RCC 7860 (cell line): ENCODE measurements at regions not wholly inside any gene's neighbourhood (a gene's known extent, or its start where the extent isn't known, plus 50 kb on each side); places are given as distances from the start of the nearest gene placed in this dataset.

Experiments used
- DNase-seq: peaks from one replicate; pipeline ENCODE4 v3.0.0-alpha.2; 2015; ENCODE audit warnings: low spot score
- FAIRE-seq: peaks from 2 replicates; lab custom pipeline; 2012; peaks lifted over from hg19 to GRCh38; lab: Jason Lieb, UNC

DNA sequence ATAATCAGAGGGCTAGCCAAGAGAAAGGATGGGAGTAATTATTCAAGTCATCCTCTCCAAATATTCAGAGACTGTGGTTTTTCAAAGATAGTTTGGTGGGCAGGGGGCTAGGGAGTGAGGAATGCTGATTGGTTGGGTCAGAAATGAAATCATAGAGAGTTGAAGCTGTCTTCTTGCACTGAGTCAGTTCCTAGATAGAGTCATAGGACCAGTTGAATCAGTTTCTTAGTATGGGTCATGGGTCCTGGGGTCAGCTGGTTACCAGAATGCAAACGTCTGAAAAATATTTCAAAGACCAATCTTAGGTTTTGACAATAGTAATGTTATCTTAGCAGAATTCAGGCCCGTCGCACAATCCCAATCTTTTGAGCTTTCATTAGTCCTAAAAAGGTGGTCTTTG lies 171.4 kb upstream of the SPATS2L start:
- FAIRE-seq (no peak), DNase-seq (no peak)

DNA sequence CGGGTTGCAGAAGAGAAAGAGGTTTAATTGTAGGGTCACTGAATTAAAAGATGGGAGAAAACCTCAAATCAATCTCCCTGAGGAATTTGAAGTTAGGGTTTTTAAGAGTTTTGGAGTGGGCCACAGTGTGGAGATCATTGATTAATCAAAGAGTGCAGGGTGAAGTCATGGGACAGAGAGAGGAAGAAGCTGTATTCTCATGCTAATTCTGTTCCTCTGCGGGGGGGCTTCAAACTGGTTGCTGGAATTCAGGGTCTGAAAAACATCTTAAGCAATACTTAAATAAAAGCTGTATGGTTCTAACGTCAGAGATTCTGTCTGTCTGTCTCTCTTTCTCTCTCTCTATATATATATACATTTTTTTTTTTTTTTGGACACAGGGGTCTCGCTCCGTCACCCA lies 169.8 kb upstream of the SPATS2L start:
- no peak for DNase-seq
- FAIRE-seq: no peak

DNA sequence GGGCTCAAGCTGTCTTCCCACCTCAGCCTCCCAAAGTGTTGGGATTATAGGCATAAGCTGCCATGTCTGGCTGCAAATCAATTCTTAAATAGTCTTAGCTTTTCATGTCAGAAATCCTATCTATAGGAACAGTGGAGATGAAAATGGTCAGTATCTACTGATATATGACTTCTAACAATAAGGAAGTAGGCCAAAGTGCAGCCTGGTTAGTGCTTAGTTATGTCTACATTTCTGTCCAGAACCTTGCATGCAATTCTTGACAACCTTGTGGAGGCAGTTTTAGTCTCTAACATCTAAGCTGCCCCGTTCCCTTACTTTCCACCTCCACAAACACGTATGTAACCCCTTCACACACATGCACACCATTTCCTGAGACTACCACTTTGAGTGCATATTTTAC lies 169.2 kb upstream of the SPATS2L start:
- FAIRE-seq: no peak

DNA sequence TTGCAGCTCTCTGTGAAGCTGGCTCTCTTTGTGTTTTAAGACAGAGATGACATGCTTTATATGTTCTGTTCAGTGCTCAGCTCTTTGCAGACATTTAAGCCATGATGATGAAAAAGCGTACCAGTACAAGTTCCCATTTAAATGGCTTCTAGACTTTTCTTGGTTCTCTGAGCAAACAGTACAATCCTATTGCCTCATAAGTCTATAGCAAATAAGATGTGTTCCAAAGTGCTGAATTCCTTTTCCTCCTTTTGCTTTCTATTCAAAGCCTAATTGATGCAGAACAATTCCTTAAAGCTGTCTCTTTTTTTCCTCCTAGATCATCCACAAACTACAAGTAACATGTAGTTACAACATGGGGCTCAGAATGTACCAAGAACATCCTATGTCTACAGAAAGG lies 168.8 kb upstream of the SPATS2L start:
- no peak for FAIRE-seq
- no peak for DNase-seq

More for the DNA sequence above, 169.2 kb upstream of the SPATS2L start:
- no peak for DNase-seq

DNA sequence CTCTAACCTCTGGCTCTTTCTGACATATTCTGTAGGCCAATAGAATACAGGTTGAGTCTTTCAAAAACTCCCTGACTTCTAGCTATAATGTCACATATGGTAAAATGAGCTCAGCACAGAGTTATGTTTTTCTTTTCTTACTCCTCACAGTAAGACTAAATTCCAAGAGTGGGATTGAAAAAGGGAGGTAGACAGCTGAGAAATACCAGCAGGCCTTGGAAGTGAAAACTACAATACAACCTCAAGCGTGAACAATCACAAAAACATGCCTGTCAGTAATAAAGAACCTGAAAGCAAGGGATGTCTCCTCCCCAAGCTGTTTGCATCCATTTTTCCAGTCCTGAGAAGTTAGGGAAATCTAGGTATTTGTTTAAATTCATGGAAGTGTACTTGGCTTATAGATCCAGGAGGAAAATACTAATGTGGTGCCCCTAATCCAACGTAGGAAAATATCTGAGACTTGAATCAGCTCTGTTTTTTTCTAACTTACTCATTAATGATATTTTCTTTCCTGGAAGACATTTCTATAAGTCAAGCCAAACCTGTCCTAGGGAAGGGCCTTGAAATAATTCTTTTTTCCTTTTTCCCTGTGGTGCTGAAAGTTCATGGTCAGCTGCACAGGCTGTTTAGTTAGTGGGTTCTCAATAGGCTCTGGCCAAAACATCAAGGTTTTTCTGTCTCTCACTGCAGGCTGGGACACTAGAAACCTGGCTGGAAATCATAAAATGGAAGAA lies 167.9 kb upstream of the SPATS2L start:
- FAIRE-seq: no peak
- no peak for DNase-seq

DNA sequence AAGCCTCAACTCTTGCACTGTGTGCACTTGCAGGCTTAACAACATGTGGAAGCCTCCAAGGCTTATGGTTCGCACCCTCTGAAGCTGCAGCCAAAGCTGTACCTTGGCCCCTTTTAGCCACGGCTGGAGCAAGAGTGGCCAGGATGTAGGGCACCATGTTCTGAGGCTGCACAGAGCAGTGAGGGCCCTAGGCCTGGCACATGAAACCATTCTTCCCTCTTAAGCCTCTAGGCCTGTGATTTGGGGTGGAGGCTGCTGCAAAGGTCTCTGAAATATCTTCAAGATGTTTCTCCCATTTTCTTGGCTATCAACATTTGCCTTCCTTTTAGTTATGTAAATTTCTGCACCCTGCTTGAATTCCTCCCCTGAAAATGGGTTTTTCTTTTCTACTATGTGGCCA lies 161.9 kb upstream of the SPATS2L start:
- FAIRE-seq (no peak), DNase-seq (no peak)

DNA sequence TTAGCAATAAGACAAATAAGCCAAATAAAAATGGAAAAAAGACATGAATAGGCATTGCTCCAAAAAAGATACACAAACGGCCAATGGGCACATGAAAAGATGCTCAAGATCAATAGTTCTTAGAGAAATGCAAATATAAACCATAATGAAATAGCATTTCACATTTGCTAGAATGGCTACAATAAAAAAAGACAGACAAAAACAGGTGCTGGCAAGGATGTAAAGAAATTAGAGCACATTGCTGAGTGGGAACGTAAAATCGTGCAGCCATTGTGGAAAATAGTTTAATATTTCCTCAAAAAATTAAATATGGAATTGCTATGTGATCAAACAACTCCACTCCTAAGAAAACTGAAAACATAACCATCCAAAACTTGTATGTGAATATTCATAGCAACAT lies 160.0 kb upstream of the SPATS2L start:
- FAIRE-seq (no peak), DNase-seq (no peak)

DNA sequence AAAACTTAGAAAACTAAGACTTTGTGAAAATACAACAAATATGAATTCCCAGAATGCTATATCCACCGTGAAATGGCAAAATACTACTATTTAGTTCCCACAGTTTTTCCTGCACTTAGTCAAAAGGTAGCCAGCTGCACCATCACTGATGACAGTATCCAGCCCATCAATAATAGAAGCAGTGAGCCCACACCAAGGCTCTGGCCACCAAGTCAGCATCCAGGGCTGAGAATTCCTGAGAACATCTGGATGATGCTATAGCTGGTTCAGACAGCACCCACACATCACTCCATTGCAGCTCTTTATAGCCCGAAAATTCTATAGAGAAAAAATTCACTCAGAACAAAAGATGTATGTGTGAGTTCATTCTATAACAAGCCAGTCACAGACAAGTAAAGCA lies 159.1 kb upstream of the SPATS2L start:
- no peak for FAIRE-seq
- DNase-seq: no peak

DNA sequence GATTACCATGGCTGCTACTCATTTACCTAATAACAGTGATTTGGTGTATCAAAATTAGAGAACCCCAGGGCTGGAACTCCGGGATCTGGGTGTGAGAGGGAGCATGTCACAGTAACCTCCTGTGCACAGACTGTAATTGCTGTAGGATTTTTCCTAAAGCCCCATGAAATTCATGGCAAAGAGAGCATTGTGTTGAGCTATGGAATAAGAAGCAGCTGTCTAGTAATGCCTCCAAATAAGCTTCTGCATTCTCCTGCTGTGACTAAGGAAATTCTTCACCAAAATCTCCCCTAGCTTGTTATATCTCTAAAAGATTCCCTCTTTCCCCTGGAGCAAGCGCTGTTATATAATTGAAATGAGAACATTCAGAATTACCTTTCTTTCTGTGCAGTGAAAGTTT lies 158.1 kb upstream of the SPATS2L start:
- DNase-seq (no peak), FAIRE-seq (no peak)

DNA sequence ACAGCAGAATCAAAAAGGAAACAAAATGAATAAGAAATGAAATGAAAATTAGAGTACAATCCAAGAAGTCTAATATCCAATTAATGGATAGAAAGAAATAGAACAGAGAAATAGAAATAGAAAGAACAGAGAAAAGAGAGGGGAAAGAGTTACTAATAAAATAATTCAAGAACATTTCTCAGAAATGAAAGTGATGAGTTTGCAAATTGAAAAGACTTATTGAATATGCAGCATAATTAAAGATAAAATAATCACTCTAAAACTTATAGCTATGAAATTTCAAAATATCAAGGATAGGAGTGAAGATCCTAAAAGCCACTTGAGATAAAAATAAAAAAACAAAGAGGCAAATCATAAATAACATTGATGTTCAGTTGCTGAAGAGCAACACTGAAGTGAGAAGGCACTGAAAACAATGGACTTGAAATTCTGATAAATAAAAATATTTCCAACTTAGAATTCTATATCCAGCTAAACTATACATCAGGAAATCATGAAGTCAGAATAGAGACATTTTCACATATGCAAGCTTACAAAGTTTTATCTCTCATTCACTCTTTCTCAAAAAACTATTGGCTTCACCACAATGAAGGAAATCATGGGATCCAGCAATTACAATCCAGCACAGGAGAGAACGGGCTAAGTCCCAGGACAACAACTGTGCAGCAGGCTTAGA lies 155.9 kb upstream of the SPATS2L start:
- no peak for FAIRE-seq
- DNase-seq: no peak

DNA sequence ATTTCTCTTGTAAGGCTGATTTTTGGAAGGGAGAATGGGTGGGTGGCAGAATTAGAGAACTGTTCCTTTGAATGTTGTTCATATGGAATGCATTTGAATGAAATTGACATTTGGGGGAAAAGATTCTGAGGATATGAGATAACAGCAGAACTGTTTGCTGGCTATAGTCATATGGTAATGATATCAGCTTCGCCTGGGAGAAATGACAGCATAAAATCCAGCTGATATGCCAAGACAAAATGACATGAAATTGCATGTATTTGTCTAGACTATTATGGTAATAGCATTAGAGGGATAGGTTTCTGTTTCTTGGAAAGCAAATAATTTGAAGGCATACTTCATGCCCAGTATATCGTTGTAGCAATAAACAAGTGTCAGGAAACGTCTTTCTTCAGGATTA lies 150.8 kb upstream of the SPATS2L start:
- FAIRE-seq (no peak), DNase-seq (no peak)

DNA sequence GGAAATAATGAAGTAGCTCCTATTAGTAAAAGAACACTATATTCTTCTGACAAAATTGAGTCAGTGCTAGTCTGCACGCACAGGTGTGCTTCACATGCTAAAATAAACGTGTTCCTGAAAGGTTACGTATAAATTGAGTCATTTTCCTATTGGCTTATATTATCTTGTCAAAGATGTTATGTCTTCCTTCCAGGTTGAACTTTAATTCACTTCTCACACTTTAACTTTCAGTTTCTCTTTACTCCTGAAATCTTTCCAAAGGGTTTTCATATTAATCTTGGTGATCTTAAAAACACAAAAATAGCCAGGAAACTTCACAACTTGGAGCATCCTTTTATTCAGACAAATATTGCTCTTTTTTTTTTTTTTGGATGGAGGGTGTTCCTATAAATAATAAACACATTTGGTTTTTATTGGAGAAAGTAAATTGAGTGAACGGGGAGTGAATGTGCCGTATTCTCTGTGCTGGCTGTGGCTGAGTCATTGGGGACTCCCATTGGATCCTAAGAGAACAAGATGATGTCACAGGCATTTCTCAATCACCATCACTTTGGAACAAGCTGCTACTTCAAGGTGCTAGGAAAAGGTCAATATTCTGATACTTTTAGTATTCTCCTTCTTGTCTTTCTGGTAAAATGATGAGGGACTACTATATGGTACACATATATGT lies 150.2 kb upstream of the SPATS2L start:
- DNase-seq (peak; percentile 51), FAIRE-seq (peak; percentile 77)

DNA sequence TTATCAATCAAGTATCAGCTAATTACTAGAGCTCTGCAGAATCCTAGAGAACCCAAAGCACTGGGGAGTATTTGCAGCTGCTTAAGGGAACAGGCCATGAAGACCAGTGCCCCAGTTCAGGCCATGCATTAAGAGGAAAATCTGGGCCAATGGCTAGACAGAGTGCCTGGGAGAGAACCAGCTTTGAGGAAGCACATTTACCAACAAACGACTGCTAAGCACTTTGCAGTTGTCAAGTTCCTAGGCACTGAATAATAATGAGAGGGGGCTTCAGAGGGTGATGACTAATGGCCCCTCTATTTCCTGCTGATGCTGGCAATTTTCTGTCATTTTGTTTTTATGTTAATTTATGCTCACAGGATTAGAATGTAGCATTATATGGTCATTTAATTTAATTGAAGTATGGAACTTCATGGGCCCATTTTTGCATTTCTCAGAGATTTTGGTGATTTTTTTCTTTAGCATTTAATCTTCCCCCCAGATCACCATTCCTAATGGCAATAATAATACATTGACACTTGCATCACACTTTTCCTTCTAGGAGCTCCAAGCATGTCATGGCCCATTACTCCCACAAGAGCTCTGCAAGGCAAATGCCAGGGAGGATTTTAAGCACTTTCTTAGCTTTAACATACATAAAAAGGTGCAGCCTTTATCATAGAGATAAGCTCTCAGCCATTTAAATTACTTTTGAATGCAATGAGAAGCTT lies 147.7 kb upstream of the SPATS2L start:
- FAIRE-seq (no peak), DNase-seq (no peak)

DNA sequence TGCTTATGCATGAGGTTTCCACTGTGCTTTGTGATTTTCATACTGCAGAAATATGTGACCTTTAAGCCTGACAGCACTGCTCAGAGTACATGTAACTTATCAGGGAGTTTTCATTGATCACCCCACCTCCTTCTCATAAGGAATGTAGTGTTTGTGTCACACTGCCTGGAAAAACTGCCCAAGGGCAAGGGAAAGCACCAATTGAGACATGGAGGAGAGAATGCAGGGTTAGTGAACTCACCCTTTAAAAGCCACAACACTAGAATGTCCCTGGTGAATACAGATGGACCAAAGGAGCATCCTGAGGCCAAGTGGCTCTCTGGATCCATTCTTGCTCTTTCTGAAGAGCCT lies 147.2 kb upstream of the SPATS2L start:
- no peak for FAIRE-seq
- DNase-seq: no peak

DNA sequence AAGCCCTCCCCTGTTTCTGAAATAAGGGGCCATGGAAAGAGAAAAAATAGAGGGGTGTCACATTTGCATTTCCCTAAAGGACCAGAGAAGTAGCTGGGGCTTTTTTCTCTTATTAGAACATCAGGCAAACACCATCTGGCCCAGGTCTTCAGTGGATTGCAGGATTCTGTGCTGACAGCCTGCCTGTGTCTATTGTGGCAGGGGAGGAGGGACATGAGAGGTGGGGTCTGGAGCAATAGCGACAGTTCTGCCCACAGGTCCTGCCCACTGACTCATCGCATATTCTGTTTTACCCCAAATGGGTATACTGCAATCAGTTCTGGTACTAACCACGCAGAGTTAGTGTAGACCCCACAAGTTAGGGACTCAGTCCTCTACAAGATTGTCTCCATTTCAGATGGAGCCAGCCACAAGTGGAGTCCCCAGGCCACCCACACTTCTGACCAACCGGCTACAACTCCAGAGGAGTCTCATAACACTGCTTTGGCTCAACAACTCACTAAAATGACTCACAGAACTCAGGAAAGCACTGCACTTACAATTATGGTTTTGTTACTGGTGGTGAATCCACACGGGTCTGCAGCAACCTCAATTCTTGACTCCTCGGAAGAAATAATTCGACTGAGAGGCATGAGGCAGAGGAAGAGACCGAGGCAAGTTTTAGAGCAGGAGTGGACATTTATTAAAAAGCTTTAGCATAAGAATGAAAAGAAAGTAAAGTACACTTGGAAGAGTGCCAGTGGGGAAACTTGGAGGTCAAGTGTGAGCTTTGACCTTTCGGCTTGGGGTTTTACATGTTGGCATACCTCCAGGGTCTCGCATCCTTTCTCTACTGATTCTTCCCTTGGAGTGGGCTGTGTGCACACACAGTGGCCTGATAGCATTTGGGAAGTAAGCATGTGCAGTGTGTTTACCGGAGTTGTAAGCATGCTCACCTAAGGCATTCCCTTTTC lies 146.4 kb upstream of the SPATS2L start:
- peak; percentile 10 for DNase-seq

DNA sequence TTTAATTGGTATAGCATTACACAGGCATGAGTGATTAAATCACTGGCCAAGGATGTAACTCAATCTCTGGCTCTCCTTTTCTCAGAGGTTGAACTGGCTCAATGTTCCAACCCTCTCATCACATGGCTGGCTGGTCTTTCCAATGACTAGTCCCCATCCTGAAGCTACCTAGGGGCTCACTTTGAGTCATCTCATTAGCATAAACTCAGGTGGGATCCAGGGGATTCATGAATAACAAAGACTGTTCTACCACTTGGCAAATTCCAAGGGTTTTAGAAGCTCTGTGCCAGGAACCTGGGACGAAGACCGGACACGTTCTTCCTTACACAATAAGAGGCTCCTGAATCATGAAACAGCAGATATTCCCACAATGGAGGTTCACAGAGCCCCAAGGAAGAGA lies 145.0 kb upstream of the SPATS2L start:
- DNase-seq: no peak
- FAIRE-seq: no peak

More for the DNA sequence above, 146.4 kb upstream of the SPATS2L start:
- FAIRE-seq: no peak

DNA sequence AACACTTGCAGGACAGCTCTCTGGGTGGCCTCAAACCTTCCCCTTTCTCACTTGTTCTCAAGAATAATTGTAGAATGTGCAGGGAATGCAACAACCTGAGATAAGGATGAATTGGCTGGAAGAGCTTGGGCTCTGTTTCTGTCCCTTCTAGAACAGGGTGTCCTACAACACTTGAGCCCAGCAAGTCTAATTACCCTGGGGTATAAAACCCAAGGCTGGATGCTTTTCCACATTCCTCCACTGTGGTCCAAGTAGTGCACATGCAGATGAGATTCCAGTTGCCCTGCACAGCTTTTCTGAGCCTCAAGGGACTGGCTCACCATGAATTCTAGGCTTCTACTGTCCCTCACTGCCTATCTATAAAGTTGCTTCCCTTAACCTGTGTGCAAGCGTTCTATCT lies 140.8 kb upstream of the SPATS2L start:
- no peak for FAIRE-seq
- no peak for DNase-seq

DNA sequence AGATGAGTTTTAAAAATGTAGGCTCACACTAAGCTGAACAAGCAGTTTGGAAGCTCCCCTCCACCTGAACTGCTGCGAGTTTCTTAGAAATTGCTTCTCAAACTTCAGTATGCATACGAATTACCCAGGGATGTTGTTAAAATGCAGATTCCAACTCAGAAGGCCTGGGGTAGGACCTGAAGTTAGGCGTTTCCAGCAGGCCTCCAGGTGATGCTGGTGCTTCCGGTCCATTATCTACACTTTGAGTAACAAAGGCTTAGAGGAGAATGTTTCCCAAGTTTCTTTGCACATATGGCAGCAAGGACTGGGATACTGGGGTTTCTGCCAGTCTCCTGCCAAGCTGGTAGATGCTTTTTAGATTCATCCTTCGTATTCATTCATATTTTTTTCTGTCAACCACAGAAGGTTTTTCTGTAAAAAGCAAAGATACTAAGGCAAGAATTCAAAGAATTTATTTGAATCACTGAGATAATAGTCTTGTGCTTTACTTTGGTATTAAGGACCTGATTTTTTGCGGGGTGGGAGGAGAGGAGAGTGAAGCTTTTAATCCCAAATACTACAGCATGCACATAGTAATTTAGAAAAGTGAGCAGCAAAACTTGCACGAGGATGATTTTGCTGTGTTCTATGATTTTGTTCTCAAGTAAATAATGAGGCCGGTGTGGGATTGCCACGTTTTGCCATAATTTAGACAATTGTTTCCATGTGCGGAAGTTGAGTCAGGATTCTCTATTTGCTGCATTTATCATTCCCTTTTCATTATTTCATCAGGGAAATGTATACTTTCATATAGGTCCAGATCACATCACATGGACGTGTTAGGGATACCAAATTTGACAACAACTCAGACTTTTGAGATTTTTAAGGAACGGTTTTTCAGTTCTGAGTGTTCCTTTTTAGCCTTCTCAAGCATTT lies 137.6 kb upstream of the SPATS2L start:
- no peak for DNase-seq
- FAIRE-seq: no peak

DNA sequence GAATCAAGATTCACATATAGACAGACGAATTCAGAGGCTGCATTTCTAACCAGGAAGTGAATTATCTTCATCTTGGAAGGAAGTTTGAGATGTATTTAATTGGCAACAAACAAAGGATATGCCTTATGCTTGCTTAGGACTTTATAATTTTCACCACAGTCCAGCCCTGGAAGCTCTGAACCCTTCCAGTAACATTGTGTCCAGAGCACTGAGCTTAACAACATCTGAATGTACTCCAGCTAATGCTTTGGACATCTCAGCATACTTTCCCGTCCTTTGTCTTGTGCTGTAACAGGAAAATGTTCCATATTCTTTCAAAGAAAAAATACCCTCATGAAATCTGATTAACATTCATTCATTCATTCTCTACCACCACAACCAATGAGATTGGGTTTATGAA lies 136.3 kb upstream of the SPATS2L start:
- FAIRE-seq: no peak
- no peak for DNase-seq
